ENCODE measurements at regions not wholly inside any gene's neighbourhood (a gene's known extent, or its start where the extent isn't known, plus 50 kb on each side); places are given as distances from the start of the nearest gene placed in this dataset.

DNA sequence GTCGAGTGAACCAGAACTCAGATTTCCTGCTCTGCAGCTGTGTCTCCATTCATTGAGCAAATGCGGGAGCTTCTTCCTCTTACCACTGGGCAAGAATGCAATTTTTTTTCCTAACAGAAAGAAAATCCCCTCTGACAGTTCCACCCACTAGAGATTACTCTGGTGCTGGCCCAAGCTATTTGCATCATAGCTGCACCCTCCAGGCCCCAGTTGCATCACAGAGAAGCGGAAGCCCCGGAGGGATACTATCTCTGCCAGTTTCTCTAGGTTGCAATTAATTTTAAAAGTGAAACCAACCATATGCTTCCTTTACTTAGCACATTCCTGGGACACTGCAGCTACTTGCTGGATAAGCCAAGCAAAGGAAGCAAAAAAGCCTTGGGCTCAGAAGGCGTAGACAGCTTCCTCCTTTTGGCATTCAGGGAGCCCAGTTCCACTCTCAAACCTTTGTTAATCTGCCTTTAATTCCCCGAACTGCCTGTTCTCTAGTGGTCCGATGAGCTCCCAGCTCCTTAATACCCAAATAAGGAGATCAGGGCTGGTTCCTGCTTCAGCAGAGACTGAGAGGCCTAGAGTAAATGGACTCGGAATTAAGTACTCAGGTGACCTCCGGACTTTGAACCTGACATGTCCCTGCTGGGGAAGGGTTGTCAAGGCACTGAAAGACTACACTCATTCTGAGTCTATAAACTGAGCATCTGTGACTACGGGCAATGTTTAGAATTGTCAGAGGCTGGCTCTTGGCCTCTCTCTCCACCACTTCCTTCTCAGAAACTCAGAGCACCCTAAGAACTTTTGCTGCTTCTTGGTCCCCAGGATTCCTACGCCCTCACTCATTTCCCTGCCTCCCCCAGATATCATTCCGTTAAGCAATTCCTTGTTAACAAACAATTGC lies 72.5 kb upstream of the TNFSF18 start:
- TF ChIP-seq, protein P1, sequence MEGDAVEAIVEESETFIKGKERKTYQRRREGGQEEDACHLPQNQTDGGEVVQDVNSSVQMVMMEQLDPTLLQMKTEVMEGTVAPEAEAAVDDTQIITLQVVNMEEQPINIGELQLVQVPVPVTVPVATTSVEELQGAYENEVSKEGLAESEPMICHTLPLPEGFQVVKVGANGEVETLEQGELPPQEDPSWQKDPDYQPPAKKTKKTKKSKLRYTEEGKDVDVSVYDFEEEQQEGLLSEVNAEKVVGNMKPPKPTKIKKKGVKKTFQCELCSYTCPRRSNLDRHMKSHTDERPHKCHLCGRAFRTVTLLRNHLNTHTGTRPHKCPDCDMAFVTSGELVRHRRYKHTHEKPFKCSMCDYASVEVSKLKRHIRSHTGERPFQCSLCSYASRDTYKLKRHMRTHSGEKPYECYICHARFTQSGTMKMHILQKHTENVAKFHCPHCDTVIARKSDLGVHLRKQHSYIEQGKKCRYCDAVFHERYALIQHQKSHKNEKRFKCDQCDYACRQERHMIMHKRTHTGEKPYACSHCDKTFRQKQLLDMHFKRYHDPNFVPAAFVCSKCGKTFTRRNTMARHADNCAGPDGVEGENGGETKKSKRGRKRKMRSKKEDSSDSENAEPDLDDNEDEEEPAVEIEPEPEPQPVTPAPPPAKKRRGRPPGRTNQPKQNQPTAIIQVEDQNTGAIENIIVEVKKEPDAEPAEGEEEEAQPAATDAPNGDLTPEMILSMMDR (IDR thresholded peaks at IDR 0.05; ENCODE audit: low read length): no peak
- TF ChIP-seq EZH2 (IDR thresholded peaks at IDR 0.05; ENCODE audit: borderline replicate concordance, low read length): no peak

All from OCI-LY1 (cell line).